Skeletal muscle cell (primary cell): ENCODE measurements at regions not wholly inside any gene's neighbourhood (a gene's known extent, or its start where the extent isn't known, plus 50 kb on each side); places are given as distances from the start of the nearest gene placed in this dataset.
A peak's percentile ranks its signal among the peaks of the same experiment; 100 is the strongest.

ENCODE experiments used
- DNase-seq: peaks from one replicate; pipeline ENCODE4 v3.0.0-alpha.2; 2010; ENCODE audit warnings: low read depth
- H3K4me3 ChIP-seq: 2 replicates; pipeline ENCODE4 v1.5.1; 2011; ENCODE audit warnings: low read depth, mild to moderate bottlenecking, control low read depth, low read length, moderate library complexity

GRCh38 chr17:65290056-65290455 lies 152.9 kb downstream of the RGS9 start:
- DNase-seq = no peak
- H3K4me3 ChIP-seq = no peak overlapping the region

- no peak overlapping the region for H3K4me3 ChIP-seq
- DNase-seq = peak; percentile 15
These were observed 149.9 kb downstream of the RGS9 start for GRCh38 chr17:65287040-65287439.

- H3K4me3 ChIP-seq = no peak overlapping the region
- peak; percentile 20 for DNase-seq
These were observed 146.5 kb downstream of the RGS9 start for GRCh38 chr17:65283704-65284103.

GRCh38 chr17:65279456-65279855 lies 142.3 kb downstream of the RGS9 start:
- no peak overlapping the region for H3K4me3 ChIP-seq
- DNase-seq = no peak

- H3K4me3 ChIP-seq = no peak overlapping the region
- DNase-seq = no peak
These were observed 141.6 kb downstream of the RGS9 start for GRCh38 chr17:65278820-65279184.

- peak; percentile 21 for DNase-seq
- no peak overlapping the region for H3K4me3 ChIP-seq
These were observed 141.1 kb downstream of the RGS9 start for GRCh38 chr17:65278050-65278819.

GRCh38 chr17:65277576-65277975 lies 140.4 kb downstream of the RGS9 start:
- no peak overlapping the region for H3K4me3 ChIP-seq
- DNase-seq = no peak
